K562 (cell line): ENCODE measurements at regions not wholly inside any gene's neighbourhood (a gene's known extent, or its start where the extent isn't known, plus 50 kb on each side); places are given as distances from the start of the nearest gene placed in this dataset.

ENCODE experiments used
- ATAC-seq: fragments of 200-7000 bp; cut with Tn5 transposase; 3 replicates; pipeline ENCODE4 v1.9.1; 2020; ENCODE audit warnings: moderate library complexity
- BruUV-seq: library from RNA; stranded (reverse); fragments of 400-500 nt; replicated peaks from 2 replicates; lab custom pipeline; 2021; lab: Mats Ljungman, UMichigan
- CTCF ChIA-PET: fragments of 300-600 bp; formaldehyde crosslinking; extraction: SDS; loops from one replicate; lab custom pipeline; 2021; ENCODE audit warnings: low intra/inter-chr PET ratio; lab: Yijun Ruan, JAX
- POLR2A ChIA-PET: fragments of 300-600, 350-650 bp; sonication (Branson Sonifier 250); formaldehyde crosslinking; extraction: SDS; loops from one replicate; lab custom pipeline; 2021; ENCODE audit warnings: antibody characterized with exemption, inconsistent platforms; lab: Yijun Ruan, JAX
- DNase-seq, 4 experiments: peaks; one replicate each; pipeline versions ENCODE4 v3.0.0 to v3.0.0-alpha.2; 2011 to 2018; ENCODE audit warnings: low spot score in 3 of 4, mixed read lengths in 3 of 4; ENCODE audit errors: extremely low read depth in 1 of 4
- FAIRE-seq: peaks from 2 replicates; lab custom pipeline; 2011; peaks lifted over from hg19 to GRCh38; lab: Jason Lieb, UNC
- H2AFZ ChIP-seq: 2 replicates; pipeline ENCODE4 v1.6.0; 2011; ENCODE audit warnings: low read depth, low read length, control low read depth, inconsistent platforms
- H3K27ac ChIP-seq: fragments of 200-600 bp; 3 replicates; pipeline ENCODE4 v1.8.0; 2011; ENCODE audit warnings: low read depth, mild to moderate bottlenecking, control low read depth, inconsistent platforms, low read length, moderate library complexity, mixed read lengths; ENCODE audit errors: extremely low read depth
- H3K27me3 ChIP-seq, 2 experiments: fragments of 300-600 bp in 1 of 2; 2 replicates in 1 of 2; 3 replicates in 1 of 2; pipeline versions ENCODE4 v1.6.0 to v1.8.0; 2011; ENCODE audit warnings: inconsistent platforms in 2 of 2, low read length in 2 of 2, mild to moderate bottlenecking in 1 of 2, mixed read lengths in 1 of 2, moderate library complexity in 1 of 2; ENCODE audit not compliant: control insufficient read depth in 2 of 2, insufficient read depth in 2 of 2
- H3K36me3 ChIP-seq: fragments of 300-600 bp; 3 replicates; pipeline ENCODE4 v1.8.0; 2011; ENCODE audit warnings: mild to moderate bottlenecking, low read length, inconsistent platforms; ENCODE audit not compliant: control insufficient read depth, insufficient read depth
- H3K4me1 ChIP-seq, 2 experiments: fragments of 200-600 bp in 1 of 2; replicated peaks in 1 of 2; 2 replicates in 1 of 2; 3 replicates in 1 of 2; pipeline versions ENCODE4 v1.5.1 to v1.8.0; 2011; ENCODE audit warnings: inconsistent platforms in 2 of 2, low read length in 2 of 2, mild to moderate bottlenecking in 1 of 2, mixed read lengths in 1 of 2, moderate library complexity in 1 of 2; ENCODE audit not compliant: control insufficient read depth in 2 of 2, insufficient read depth in 2 of 2
- H3K4me2 ChIP-seq: 2 replicates; pipeline ENCODE4 v1.6.1; 2011; ENCODE audit warnings: low read length, control low read depth, inconsistent platforms, mixed read lengths; ENCODE audit not compliant: insufficient read depth
- H3K4me3 ChIP-seq: fragments of 200-600 bp; sonication (generic), shearing (Covaris generic); 2 replicates; pipeline ENCODE4 v1.5.1; 2016; ENCODE audit warnings: control low read depth, inconsistent platforms
- H3K79me2 ChIP-seq: fragments of 200-600 bp; 3 replicates; pipeline ENCODE4 v1.8.0; 2011; ENCODE audit warnings: low read length, inconsistent platforms; ENCODE audit not compliant: control insufficient read depth, insufficient read depth
- H3K9ac ChIP-seq, 2 experiments: 2 replicates each; pipeline versions ENCODE4 v1.6.0 to v1.6.1; 2011; ENCODE audit warnings: low read depth in 2 of 2, low read length in 2 of 2, control low read depth in 1 of 2, inconsistent platforms in 1 of 2, mild to moderate bottlenecking in 1 of 2, mixed read lengths in 1 of 2; ENCODE audit not compliant: insufficient read depth in 1 of 2
- H3K9me1 ChIP-seq: one replicate; pipeline ENCODE4 v1.6.0; 2011; ENCODE audit warnings: inconsistent platforms, mild to moderate bottlenecking, low read length, moderate library complexity; ENCODE audit not compliant: control insufficient read depth, insufficient read depth
- H3K9me3 ChIP-seq: replicated peaks from 2 replicates; pipeline ENCODE4 v1.5.1; 2011; ENCODE audit warnings: low read depth, low read length, inconsistent platforms; ENCODE audit not compliant: control insufficient read depth, insufficient read depth
- H4K20me1 ChIP-seq: replicated peaks from 2 replicates; pipeline ENCODE4 v1.6.1; 2011; ENCODE audit warnings: low read length, inconsistent platforms, mixed read lengths; ENCODE audit not compliant: control insufficient read depth, insufficient read depth
- ATF7 ChIP-seq: fragments of 450-650 bp; IDR thresholded peaks from 2 replicates; pipeline ENCODE4 v1.7.1; 2014; ENCODE audit warnings: mild to moderate bottlenecking, moderate library complexity
- E2F4 ChIP-seq: sonication (generic); formaldehyde crosslinking; IDR thresholded peaks from 2 replicates; pipeline ENCODE4 v1.8.0; 2022; ENCODE audit warnings: mild to moderate bottlenecking, low read depth, missing genetic modification reagents
- ELF1 ChIP-seq: fragments of 200-800 bp; sonication (Bioruptor generic); IDR thresholded peaks from 2 replicates; pipeline ENCODE4 v1.6.1; 2016; ENCODE audit warnings: missing genetic modification characterization, missing compliant biosample characterization
- GABPB2 ChIP-seq: fragments of 250-450 bp; sonication (Bioruptor Pico); conservative IDR thresholded peaks from 2 replicates; pipeline ENCODE4 v1.5.1; 2021; ENCODE audit warnings: mild to moderate bottlenecking
- MIER1 ChIP-seq: fragments of 450-650 bp; IDR thresholded peaks from 2 replicates; pipeline ENCODE4 v1.6.1; 2016; ENCODE audit warnings: antibody characterized with exemption, mild to moderate bottlenecking, low read depth
- RUNX1 ChIP-seq: sonication (generic); IDR thresholded peaks from 2 replicates; pipeline ENCODE4 v1.6.1; 2016; ENCODE audit warnings: antibody characterized with exemption, low read depth
- ZNF263 ChIP-seq: sonication (generic); formaldehyde crosslinking; IDR thresholded peaks from 2 replicates; pipeline ENCODE4 v1.8.0; 2022; ENCODE audit warnings: mild to moderate bottlenecking, missing genetic modification reagents, borderline replicate concordance
- ZNF79 ChIP-seq: fragments of 250-450 bp; sonication (Bioruptor Pico); IDR thresholded peaks from 2 replicates; pipeline ENCODE4 v1.4.0; 2020; ENCODE audit warnings: low read depth, mild to moderate bottlenecking, moderate library complexity
- WGBS: fragments of 100-300 bp; shearing (Covaris generic); methylation state at CpG from one replicate; pipeline ENCODE4 v1.1.6; 2016; ENCODE audit warnings: low coverage, mixed read lengths; ENCODE audit not compliant: insufficient coverage; ENCODE audit errors: missing lambda C conversion rate; 5-methylcytosine and 5-hydroxymethylcytosine counted together
- in situ Hi-C: fragments of 300-500 bp; cut with MboI; formaldehyde crosslinking; loops from 4 replicates; pipeline ENCODE4 v1.15.0; 2018; ENCODE audit warnings: inconsistent platforms, mixed read lengths
- intact Hi-C: fragments of 100-400 bp; cut with micrococcal nuclease; formaldehyde crosslinking; loops from 2 replicates; pipeline ENCODE4 v1.14.2; 2022

- in situ Hi-C loops = no loop called here
- BruUV-seq = no TSS peak
- Histone ChIP-seq H3K4me1 (no peaks in the 10 kb centered on the region), H3K9me3 (no peaks in the 10 kb centered on the region), H2AFZ (no peak overlapping the region), H3K79me2 (no peaks in the 10 kb centered on the region), H3K27ac (no peak overlapping the region), H4K20me1 (no peaks in the 10 kb centered on the region), H3K27me3 (peaks cover 0 to 5% of the 10 kb centered on the region in 2 experiments; a peak in 3 of 5 replicates), H3K4me3 (no peak overlapping the region), H3K9me1 (no peaks in the 10 kb centered on the region)
- CTCF ChIA-PET = no interaction called here
- DNase-seq = no peak
- intact Hi-C loops = no loop called here
- TF ChIP-seq GABPB2 (CRISPR knock-in tag) = no peak
- TF ChIP-seq, all 486 proteins: peak for 0
- no peak overlapping the region for H3K4me2 ChIP-seq
- H3K9ac ChIP-seq = no peak overlapping the region
- POLR2A ChIA-PET = no interaction called here
- no peaks in the 10 kb centered on the region for H3K36me3 ChIP-seq
- WGBS = 0% methylated on average over 4 of the region's 4 CpGs
- FAIRE-seq (no peak), ATAC-seq (no peak)
Observed at GRCh38 chr12:125262851-125263250, 197.6 kb downstream of the AACS start.

- Histone ChIP-seq H3K4me2 (no peak overlapping the region), H2AFZ (no peak overlapping the region), H3K27me3 (peaks cover 0 to 2% of the 10 kb centered on the region in 2 experiments; a peak in 3 of 5 replicates), H3K9me3 (no peaks in the 10 kb centered on the region), H4K20me1 (no peaks in the 10 kb centered on the region), H3K27ac (no peak overlapping the region), H3K79me2 (no peaks in the 10 kb centered on the region), H3K4me3 (no peak overlapping the region), H3K9ac (no peak overlapping the region), H3K4me1 (no peaks in the 10 kb centered on the region), H3K36me3 (no peaks in the 10 kb centered on the region), H3K9me1 (no peaks in the 10 kb centered on the region)
- no peak for FAIRE-seq
- DNase-seq = no peak
- intact Hi-C loops (no loop called here), in situ Hi-C loops (no loop called here)
- ATAC-seq = no peak
- under 1% methylated on average over 8 of the region's 8 CpGs for WGBS
- CTCF ChIA-PET = no interaction called here
- BruUV-seq = no TSS peak
- POLR2A ChIA-PET = no interaction called here
- TF ChIP-seq ELF1 (tag) = no peak
- no peak for TF ChIP-seq ZNF263 (CRISPR knock-in tag)
- no peak for TF ChIP-seq ATF7
- no peak for TF ChIP-seq ZNF79 (CRISPR knock-in tag)
- TF ChIP-seq MIER1 = peak; percentile 79
- TF ChIP-seq E2F4 (CRISPR knock-in tag) = no peak
- TF ChIP-seq RUNX1 = no peak
Observed at GRCh38 chr12:125263385-125263784, 198.2 kb downstream of the AACS start.
